Adipocyte (in vitro differentiated cells): ENCODE measurements at regions not wholly inside any gene's neighbourhood (a gene's known extent, or its start where the extent isn't known, plus 50 kb on each side); places are given as distances from the start of the nearest gene placed in this dataset.

ENCODE experiments used
- DNase-seq: peaks from one replicate; pipeline ENCODE4 v3.0.0-alpha.2; 2015; ENCODE audit warnings: low read depth
- H3K27me3 ChIP-seq: replicated peaks from 2 replicates; pipeline ENCODE4 v1.7.0; 2013; ENCODE audit warnings: mild to moderate bottlenecking, low read length, moderate library complexity; ENCODE audit not compliant: control insufficient read depth, insufficient read depth
- H3K36me3 ChIP-seq: 2 replicates; pipeline ENCODE4 v1.7.0; 2013; ENCODE audit warnings: low read length, mild to moderate bottlenecking, moderate library complexity; ENCODE audit not compliant: control insufficient read depth, insufficient read depth, severe bottlenecking
- H3K4me1 ChIP-seq: 2 replicates; pipeline ENCODE4 v1.7.0; 2013; ENCODE audit warnings: mild to moderate bottlenecking, low read length, moderate library complexity; ENCODE audit not compliant: control insufficient read depth, insufficient read depth
- H3K4me3 ChIP-seq: 2 replicates; pipeline ENCODE4 v1.7.0; 2013; ENCODE audit warnings: mild to moderate bottlenecking, low read length, moderate library complexity
- H3K9ac ChIP-seq: 2 replicates; pipeline ENCODE4 v1.7.0; 2013; ENCODE audit warnings: mild to moderate bottlenecking, low read length, moderate library complexity
- H3K9me3 ChIP-seq: 2 replicates; pipeline ENCODE4 v1.7.0; 2013; ENCODE audit warnings: mild to moderate bottlenecking, low read length, moderate library complexity; ENCODE audit not compliant: control insufficient read depth

DNA sequence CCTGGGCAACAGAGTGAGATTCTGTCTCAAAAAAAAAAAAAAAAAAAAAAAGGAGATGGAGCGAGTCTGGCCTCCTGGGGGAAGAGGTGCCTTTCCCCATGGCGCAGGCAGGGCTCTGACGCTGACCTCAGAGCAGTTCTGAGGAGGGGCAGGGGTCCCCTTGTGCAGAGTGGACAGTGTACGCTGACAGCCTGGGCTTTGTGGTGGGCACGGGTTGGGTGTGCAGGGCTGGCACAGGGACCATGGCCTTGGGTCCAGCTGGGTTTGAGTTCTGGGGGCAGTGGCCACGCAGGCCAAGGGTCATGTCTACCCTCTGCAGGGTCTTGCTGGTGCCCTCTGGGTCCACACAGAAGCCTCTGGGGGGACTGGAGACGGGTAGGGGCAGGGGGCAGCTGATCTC is 260.1 kb upstream of the C1orf174 start:
- peaks cover 2% of the 10 kb centered on the region for H3K27me3 ChIP-seq
- DNase-seq = no peak
- H3K9ac ChIP-seq = no peak overlapping the region
- H3K4me3 ChIP-seq = no peak overlapping the region
- no peaks in the 10 kb centered on the region for H3K36me3 ChIP-seq
- no peaks in the 10 kb centered on the region for H3K9me3 ChIP-seq
- H3K4me1 ChIP-seq = no peaks in the 10 kb centered on the region

DNA sequence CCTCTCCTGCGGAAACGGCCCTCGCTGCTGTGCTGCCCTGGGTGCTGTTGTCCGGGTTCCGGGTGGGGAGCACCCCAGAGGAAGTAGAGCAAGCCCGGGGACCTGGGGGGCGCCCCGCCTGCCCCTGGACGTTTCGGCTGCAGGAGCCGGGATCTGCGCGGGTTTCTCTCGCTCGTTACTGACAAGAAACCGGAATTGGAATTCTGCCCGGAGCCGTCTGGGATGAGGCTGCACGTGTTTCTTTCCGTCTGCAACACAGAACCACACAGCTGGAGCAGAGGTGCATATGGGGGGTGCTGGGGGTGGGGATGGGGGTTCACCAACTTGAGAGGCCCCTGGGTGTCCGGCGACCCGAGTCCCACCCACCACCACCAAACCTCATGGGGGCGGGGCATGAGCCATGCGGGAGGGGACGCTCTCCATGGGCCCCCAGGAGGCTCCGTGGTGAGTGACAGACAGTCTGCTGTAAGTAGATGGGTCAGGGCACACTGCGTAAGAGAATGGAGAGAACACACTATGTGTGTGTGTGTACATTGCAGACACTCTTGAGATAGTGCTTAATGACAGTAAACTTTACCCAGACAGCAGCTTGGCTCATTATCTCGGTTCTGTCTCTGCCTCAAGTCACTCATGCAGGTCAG is 261.4 kb upstream of the C1orf174 start:
- Histone ChIP-seq H3K9ac (no peak overlapping the region), H3K4me3 (no peak overlapping the region), H3K4me1 (no peaks in the 10 kb centered on the region), H3K36me3 (no peaks in the 10 kb centered on the region), H3K9me3 (no peaks in the 10 kb centered on the region), H3K27me3 (peaks cover 2% of the 10 kb centered on the region)
- no peak for DNase-seq

DNA sequence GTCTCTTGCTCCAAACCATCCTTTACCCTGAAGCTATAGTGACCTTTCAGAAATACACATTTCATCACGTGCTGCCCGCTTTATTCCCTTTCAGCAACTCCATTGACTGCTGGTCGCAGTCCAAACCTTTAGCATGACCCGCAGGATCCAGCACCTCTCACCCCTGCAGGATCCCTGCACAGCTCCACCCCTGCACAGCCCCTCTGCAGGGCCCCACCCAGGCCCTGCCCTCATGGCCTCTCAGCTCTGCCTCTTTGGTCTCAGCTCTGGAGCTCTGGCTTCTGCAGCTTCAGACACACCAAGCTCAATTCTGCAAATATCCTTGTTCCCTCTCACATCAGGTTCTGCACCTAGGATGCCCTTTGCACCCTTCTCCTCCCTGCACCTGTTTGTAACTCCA is 264.9 kb upstream of the C1orf174 start:
- no peak overlapping the region for H3K4me3 ChIP-seq
- no peaks in the 10 kb centered on the region for H3K9me3 ChIP-seq
- no peaks in the 10 kb centered on the region for H3K36me3 ChIP-seq
- H3K27me3 ChIP-seq = peaks cover 4% of the 10 kb centered on the region
- DNase-seq = no peak
- H3K9ac ChIP-seq = no peak overlapping the region
- no peaks in the 10 kb centered on the region for H3K4me1 ChIP-seq

DNA sequence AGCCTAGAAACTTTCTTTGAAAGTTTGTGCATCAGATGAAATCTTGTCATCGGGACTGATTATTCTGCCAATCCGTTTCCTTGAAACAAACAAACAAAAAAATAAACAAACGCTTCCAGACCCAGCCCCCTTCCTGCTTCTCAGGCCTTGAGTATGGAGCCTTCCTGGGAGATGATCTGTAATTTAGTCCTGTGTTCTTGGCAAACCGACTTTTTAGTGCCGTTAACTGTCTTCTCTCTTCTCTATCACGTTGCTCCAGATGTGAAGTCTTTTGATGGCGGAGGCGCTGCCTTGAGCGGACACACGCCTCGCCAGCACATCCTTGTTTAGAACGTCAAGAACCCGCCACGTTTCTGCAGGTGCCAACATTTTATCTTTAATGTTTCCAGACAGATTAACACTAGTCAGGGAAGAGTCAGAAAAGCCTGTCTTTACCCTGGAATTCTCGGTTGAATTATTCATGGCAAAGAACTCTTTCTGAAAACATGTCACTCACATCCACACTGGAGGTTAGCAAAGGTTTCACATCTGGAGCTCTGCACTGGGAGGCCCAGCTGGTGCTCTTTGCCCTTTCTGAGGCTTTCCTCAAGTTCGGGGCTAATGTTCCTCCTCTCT is 265.7 kb upstream of the C1orf174 start:
- no peak for DNase-seq
- H3K9ac ChIP-seq = no peak overlapping the region
- H3K27me3 ChIP-seq = peaks cover 4% of the 10 kb centered on the region
- H3K4me3 ChIP-seq = no peak overlapping the region
- H3K36me3 ChIP-seq = no peaks in the 10 kb centered on the region
- H3K9me3 ChIP-seq = no peaks in the 10 kb centered on the region
- H3K4me1 ChIP-seq = peaks cover 3% of the 10 kb centered on the region

DNA sequence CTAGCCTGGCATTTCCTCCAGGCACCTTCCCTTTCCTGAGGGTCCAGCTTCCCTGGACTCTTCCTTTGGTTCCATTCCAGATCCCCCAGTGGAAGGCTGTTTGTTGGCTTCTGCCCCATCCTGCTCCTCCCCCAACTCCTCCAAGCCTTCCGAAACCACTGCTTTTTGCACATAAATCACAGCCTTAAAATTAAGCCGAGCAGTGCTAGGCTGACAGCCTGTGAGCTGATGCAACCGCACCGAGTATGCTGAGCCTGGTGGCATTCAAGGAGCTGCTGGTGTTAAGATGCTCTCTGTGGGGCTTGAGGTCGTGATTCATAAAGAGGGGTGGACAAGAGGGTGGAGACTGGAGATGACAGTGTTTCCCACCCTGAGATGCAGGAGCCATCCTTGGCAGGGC is 266.6 kb upstream of the C1orf174 start:
- Histone ChIP-seq H3K9me3 (no peaks in the 10 kb centered on the region), H3K4me1 (peaks cover 8% of the 10 kb centered on the region), H3K36me3 (no peaks in the 10 kb centered on the region), H3K9ac (no peak overlapping the region), H3K27me3 (peaks cover 4% of the 10 kb centered on the region), H3K4me3 (no peak overlapping the region)
- no peak for DNase-seq

DNA sequence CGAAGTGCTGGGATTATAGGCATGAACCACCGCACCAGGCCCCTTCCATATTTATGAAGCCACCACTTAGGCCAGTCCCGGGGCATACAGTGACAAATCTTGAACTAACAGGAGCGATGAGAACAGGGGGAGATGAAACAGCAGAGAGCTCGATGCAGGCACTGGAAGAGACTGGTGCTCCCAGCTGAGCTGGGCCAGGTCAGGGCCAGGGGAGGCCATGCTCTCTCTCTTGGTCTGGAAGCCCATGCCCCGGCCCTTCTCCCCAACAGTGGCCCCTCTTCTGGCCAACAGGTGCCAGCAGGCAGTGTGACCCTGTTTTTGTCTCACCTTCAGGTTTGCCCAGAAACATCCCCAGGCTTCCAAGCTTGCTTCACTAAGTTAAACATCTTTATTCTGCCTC is 269.9 kb upstream of the C1orf174 start:
- Histone ChIP-seq H3K36me3 (no peaks in the 10 kb centered on the region), H3K9me3 (no peaks in the 10 kb centered on the region), H3K9ac (no peak overlapping the region), H3K27me3 (peaks cover 7% of the 10 kb centered on the region), H3K4me1 (peaks cover 8% of the 10 kb centered on the region), H3K4me3 (no peak overlapping the region)
- DNase-seq = no peak

DNA sequence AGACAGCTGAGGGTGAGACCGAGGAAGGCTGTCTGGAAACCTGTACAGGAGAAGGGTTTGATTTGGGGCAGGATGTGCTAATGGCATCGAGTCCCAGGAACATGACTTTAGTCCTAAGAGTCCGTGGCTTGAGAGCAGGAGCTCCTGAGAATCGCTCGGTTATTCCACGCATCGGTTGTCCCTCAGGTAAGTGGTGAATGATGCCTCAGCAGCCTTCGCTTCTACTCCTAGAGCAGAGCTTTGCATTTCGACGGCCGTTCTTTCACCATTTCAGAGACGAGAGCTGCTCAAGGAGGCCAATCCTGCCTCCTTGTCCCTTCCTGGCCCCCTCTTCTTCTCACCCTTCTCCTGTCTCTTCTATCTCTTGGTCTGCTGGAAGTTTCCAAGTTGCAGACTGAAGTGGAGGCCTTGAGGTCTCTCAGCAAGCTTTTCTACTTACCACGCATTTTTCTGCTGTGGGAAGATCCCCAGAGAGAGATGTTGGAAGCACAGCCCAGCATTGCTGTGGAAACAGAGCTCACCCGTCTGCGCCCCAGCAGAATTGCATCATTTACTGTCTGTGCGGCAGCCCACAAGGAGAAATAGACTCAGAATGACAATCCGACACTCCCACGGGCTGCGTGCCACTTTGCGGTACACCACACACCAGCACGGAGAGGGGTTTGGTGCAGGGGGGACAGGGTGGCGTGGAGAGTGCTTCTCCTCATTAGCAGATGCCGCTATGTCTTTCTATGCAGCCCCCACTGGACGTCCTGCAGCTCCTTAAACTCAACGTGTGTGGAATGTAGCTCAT is 270.7 kb upstream of the C1orf174 start:
- H3K9ac ChIP-seq = no peak overlapping the region
- no peaks in the 10 kb centered on the region for H3K36me3 ChIP-seq
- peaks cover 7% of the 10 kb centered on the region for H3K27me3 ChIP-seq
- H3K4me1 ChIP-seq = peaks cover 8% of the 10 kb centered on the region
- DNase-seq = no peak
- H3K9me3 ChIP-seq = no peaks in the 10 kb centered on the region
- no peak overlapping the region for H3K4me3 ChIP-seq

DNA sequence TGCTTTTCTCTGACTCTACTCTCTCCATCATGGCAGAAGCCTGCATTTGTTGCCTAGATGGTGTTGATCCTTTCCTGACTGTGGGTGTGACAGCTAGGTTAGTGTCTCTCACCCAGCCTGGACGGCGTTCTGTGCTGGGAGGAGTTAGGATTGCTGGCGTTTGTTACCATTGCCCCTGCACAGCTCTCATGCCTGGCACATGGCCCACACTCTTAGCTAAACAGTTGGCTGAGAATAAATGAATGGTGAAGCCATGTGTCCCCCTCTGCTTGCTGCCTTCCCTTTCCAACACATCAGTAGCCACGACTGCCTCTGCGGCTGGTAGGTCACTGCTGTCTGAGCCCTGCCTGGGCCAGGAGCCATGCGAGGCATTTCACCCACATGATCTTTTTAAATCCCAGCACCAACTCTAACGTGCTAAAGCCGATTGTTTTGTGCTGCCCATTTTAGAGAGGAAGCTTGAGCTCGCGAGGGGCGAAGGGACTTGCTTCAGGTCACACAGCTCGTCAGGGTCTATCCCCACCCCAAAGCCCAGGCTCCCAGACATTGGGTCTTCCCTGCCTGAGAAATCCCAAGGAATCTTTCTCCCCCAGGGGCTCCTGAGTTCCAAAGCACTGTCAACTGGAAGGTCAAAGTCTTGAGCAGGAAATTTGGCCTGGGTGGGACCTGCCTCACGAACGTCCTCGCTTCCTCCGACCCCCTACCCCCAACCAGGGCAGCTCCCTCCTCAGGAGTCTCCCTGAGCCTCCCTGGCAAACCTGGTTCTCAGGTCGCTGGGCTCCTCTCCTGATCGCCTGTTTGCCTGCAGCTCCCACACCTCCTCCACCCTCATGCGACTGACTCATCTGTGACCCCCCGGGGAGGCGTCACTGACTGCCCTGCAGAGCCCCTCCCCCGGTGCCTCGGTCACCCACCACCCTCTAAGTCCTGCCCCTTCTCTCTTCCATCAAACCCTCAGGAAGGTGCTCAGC is 271.7 kb upstream of the C1orf174 start:
- H3K9me3 ChIP-seq = no peaks in the 10 kb centered on the region
- H3K27me3 ChIP-seq = peaks cover 7% of the 10 kb centered on the region
- no peak overlapping the region for H3K9ac ChIP-seq
- H3K4me1 ChIP-seq = peaks cover 8% of the 10 kb centered on the region
- H3K36me3 ChIP-seq = no peaks in the 10 kb centered on the region
- DNase-seq = no peak
- no peak overlapping the region for H3K4me3 ChIP-seq

DNA sequence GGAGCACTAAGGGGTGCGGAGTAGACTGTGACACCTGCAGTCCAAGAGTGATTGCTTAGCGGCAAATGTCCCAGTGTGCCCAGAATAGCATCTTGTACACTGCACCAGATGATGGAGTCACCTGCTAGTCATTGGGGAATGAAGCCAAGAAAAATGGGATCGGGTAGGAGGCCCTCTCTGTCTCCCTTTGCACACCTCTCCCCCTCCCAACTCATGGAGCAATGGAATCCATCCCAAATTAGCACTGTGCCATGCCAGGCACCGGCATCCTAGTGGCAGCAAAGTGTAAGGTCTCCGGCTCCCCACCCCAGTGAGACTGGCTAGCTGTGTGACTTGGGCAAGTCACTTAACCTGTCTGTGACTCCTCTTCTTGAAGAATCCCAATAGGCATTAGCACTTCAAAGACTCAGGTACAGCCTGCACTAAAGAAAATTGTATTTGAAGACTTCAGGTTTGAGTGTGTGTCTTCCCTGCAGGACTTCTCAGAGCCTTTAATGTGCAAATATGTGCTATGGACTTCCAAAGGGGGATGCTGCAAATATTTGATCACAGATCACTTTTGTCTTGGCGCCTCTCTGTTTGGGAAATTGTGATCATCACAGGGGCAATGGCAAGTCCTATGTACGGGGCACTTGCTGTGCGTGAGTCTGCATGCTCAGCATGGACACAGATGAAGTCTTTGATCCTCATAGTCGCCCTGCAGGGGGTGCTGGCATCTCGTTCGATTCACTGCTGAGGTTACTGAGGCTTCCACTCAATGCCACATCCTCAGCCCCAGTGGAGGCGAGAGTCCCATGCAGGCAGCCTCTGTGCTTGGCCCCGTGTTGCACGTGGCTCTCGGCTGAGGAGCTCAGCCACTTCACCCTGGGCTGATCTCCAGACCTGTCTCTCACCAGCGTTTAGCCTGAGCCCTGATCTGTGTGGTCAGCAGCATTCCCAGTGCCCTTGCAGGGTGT is 272.9 kb upstream of the C1orf174 start:
- Histone ChIP-seq H3K4me1 (peaks cover 8% of the 10 kb centered on the region), H3K9ac (no peak overlapping the region), H3K4me3 (no peak overlapping the region), H3K27me3 (peaks cover 7% of the 10 kb centered on the region), H3K36me3 (no peaks in the 10 kb centered on the region), H3K9me3 (no peaks in the 10 kb centered on the region)
- DNase-seq = no peak

DNA sequence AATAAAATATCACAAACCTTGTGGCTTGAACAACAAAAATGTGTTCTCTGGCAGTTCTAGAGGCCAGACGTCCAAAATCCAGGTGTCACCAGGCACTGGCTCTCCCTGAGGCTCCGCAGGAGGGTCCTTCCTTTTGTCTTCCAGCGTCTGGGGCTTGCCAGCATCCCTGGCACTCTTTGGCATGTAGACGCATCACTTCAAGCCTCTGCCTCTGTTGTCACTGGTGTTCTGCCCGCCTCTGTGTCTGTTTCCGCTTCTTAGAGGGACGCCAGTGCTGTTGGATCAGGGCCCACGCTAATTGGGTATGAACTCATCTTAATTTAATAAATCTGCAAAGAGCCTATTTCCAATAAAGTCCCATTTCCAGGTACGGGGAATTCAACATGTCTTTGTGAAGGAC is 273.7 kb upstream of the C1orf174 start:
- DNase-seq = no peak
- Histone ChIP-seq H3K27me3 (peaks cover 6% of the 10 kb centered on the region), H3K9me3 (no peaks in the 10 kb centered on the region), H3K4me3 (no peak overlapping the region), H3K4me1 (peaks cover 8% of the 10 kb centered on the region), H3K36me3 (no peaks in the 10 kb centered on the region), H3K9ac (no peak overlapping the region)
